ENCODE measurements at regions not wholly inside any gene's neighbourhood (a gene's known extent, or its start where the extent isn't known, plus 50 kb on each side); places are given as distances from the start of the nearest gene placed in this dataset.
"Not testable (repeated sequence)": the region's sequence is repeated elsewhere in the genome, so short reads cannot be mapped to it uniquely, and the experiment has no call there.

- POLR2A ChIA-PET: no interaction called here
- no peaks in the 10 kb centered on the region for H3K9me3 Mint-ChIP-seq (ENCODE audit: unreplicated experiment)
- H3K27ac Mint-ChIP-seq (ENCODE audit: unreplicated experiment): no peak overlapping the region
- H3K4me3 Mint-ChIP-seq (ENCODE audit: unreplicated experiment): no peak overlapping the region
- TF ChIP-seq, protein P1, sequence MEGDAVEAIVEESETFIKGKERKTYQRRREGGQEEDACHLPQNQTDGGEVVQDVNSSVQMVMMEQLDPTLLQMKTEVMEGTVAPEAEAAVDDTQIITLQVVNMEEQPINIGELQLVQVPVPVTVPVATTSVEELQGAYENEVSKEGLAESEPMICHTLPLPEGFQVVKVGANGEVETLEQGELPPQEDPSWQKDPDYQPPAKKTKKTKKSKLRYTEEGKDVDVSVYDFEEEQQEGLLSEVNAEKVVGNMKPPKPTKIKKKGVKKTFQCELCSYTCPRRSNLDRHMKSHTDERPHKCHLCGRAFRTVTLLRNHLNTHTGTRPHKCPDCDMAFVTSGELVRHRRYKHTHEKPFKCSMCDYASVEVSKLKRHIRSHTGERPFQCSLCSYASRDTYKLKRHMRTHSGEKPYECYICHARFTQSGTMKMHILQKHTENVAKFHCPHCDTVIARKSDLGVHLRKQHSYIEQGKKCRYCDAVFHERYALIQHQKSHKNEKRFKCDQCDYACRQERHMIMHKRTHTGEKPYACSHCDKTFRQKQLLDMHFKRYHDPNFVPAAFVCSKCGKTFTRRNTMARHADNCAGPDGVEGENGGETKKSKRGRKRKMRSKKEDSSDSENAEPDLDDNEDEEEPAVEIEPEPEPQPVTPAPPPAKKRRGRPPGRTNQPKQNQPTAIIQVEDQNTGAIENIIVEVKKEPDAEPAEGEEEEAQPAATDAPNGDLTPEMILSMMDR (IDR thresholded peaks at IDR 0.05; ENCODE audit: insufficient read depth in 1 of 2, low read depth in 1 of 2, low read length in 1 of 2, severe bottlenecking in 1 of 2, unreplicated experiment in 1 of 2): no peak
- H3K4me3 ChIP-seq (ENCODE audit: low read depth, low read length): no peak overlapping the region
- H3K36me3 ChIP-seq (ENCODE audit: control insufficient read depth, insufficient read depth, low read length): no peaks in the 10 kb centered on the region
- H3K9me3 ChIP-seq: no peaks in the 10 kb centered on the region
- H3K4me1 ChIP-seq: no peaks in the 10 kb centered on the region
- no peaks in the 10 kb centered on the region for H3K4me1 Mint-ChIP-seq (ENCODE audit: low read depth, unreplicated experiment)
- no TSS peak for BruUV-seq (replicated peaks)
- no peaks in the 10 kb centered on the region for H3K27me3 ChIP-seq (replicated peaks; ENCODE audit: control insufficient read depth, insufficient read depth, low read length)
- H3K27me3 Mint-ChIP-seq (ENCODE audit: insufficient read depth, unreplicated experiment): no peaks in the 10 kb centered on the region
- intact Hi-C loops (cut with micrococcal nuclease; ENCODE audit: unreplicated experiment): loop anchor here (10.0 kb wide), 1 partner anchor 60 kb away; no protein-coding TSS in a partner anchor
- no peak for DNase-seq
- CTCF ChIA-PET: no interaction called here
- no peaks in the 10 kb centered on the region for H3K36me3 Mint-ChIP-seq (ENCODE audit: insufficient read depth, unreplicated experiment)
Measured at GRCh38 chr9:108394726-108395125, 461.1 kb downstream of the ACTL7B start.

DNA sequence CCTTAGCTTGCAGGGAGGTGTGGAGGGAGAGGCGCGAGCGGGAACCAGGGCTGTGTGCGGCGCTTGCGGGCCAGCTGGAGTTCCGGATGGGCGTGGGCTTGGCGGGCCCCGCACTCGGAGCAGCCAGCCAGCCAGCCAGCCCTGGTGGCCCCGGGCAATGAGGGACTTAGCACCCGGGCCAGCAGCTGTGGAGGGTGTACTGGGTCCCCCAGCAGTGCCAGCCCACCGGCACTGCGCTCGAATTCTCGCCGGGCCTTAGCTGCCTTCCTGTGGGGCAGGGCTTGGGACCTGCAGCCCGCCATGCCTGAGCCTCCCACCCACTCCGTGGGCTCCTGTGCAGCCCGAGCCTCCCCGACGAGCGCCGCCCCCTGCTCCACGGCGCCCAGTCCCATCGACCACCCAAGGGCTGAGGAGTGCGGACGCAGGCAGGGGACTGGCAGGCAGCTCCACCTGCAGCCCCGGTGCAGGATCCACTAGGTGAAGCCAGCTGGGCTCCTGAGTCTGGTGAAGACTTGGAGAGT lies 462.2 kb downstream of the ACTL7B start:
- BruUV-seq (replicated peaks); H3K36me3 Mint-ChIP-seq (ENCODE audit: insufficient read depth, unreplicated experiment); H3K9me3 ChIP-seq; H3K36me3 ChIP-seq (ENCODE audit: control insufficient read depth, insufficient read depth, low read length); CTCF ChIA-PET; H3K27ac Mint-ChIP-seq (ENCODE audit: unreplicated experiment); DNase-seq; H3K27me3 ChIP-seq (replicated peaks; ENCODE audit: control insufficient read depth, insufficient read depth, low read length); H3K4me1 Mint-ChIP-seq (ENCODE audit: low read depth, unreplicated experiment); H3K4me1 ChIP-seq; H3K9me3 Mint-ChIP-seq (ENCODE audit: unreplicated experiment); H3K4me3 Mint-ChIP-seq (ENCODE audit: unreplicated experiment); H3K27me3 Mint-ChIP-seq (ENCODE audit: insufficient read depth, unreplicated experiment); POLR2A ChIA-PET; H3K4me3 ChIP-seq (ENCODE audit: low read depth, low read length): not testable (repeated sequence)
- intact Hi-C loops (cut with micrococcal nuclease; ENCODE audit: unreplicated experiment): loop anchor here (10.0 kb wide), 1 partner anchor 59 kb away; no protein-coding TSS in a partner anchor

GRCh38 chr9:108392877-108393276 lies 462.9 kb downstream of the ACTL7B start:
- Histone ChIP-seq H3K9me3 (no peaks in the 10 kb centered on the region), H3K4me3 (ENCODE audit: low read depth, low read length) (no peak overlapping the region), H3K4me1 (no peaks in the 10 kb centered on the region), H3K27me3 (replicated peaks; ENCODE audit: control insufficient read depth, insufficient read depth, low read length) (no peaks in the 10 kb centered on the region), H3K36me3 (ENCODE audit: control insufficient read depth, insufficient read depth, low read length) (no peaks in the 10 kb centered on the region)
- ChIA-PET CTCF (no interaction called here), POLR2A (no interaction called here)
- TF ChIP-seq, protein P1 (IDR thresholded peaks at IDR 0.05; ENCODE audit: insufficient read depth in 1 of 2, low read depth in 1 of 2, low read length in 1 of 2, severe bottlenecking in 1 of 2, unreplicated experiment in 1 of 2): no peak
- H3K9me3 Mint-ChIP-seq (ENCODE audit: unreplicated experiment): no peaks in the 10 kb centered on the region
- H3K36me3 Mint-ChIP-seq (ENCODE audit: insufficient read depth, unreplicated experiment): no peaks in the 10 kb centered on the region
- no peak overlapping the region for H3K4me3 Mint-ChIP-seq (ENCODE audit: unreplicated experiment)
- no peak overlapping the region for H3K27ac Mint-ChIP-seq (ENCODE audit: unreplicated experiment)
- no peaks in the 10 kb centered on the region for H3K4me1 Mint-ChIP-seq (ENCODE audit: low read depth, unreplicated experiment)
- no peak for DNase-seq
- no TSS peak for BruUV-seq (replicated peaks)
- intact Hi-C loops (cut with micrococcal nuclease; ENCODE audit: unreplicated experiment): loop anchor here (10.0 kb wide), 1 partner anchor 58 kb away; no protein-coding TSS in a partner anchor
- H3K27me3 Mint-ChIP-seq (ENCODE audit: insufficient read depth, unreplicated experiment): no peaks in the 10 kb centered on the region

- ChIA-PET CTCF (no interaction called here), POLR2A (no interaction called here)
- H3K27ac Mint-ChIP-seq (ENCODE audit: unreplicated experiment): no peak overlapping the region
- no peaks in the 10 kb centered on the region for H3K27me3 Mint-ChIP-seq (ENCODE audit: insufficient read depth, unreplicated experiment)
- no peak overlapping the region for H3K4me3 Mint-ChIP-seq (ENCODE audit: unreplicated experiment)
- H3K36me3 Mint-ChIP-seq (ENCODE audit: insufficient read depth, unreplicated experiment): no peaks in the 10 kb centered on the region
- no peaks in the 10 kb centered on the region for H3K4me1 Mint-ChIP-seq (ENCODE audit: low read depth, unreplicated experiment)
- intact Hi-C loops (cut with micrococcal nuclease; ENCODE audit: unreplicated experiment): no loop called here
- no peak for DNase-seq
- no peaks in the 10 kb centered on the region for H3K27me3 ChIP-seq (replicated peaks; ENCODE audit: control insufficient read depth, insufficient read depth, low read length)
- no peaks in the 10 kb centered on the region for H3K9me3 Mint-ChIP-seq (ENCODE audit: unreplicated experiment)
- no peaks in the 10 kb centered on the region for H3K36me3 ChIP-seq (ENCODE audit: control insufficient read depth, insufficient read depth, low read length)
- no TSS peak for BruUV-seq (replicated peaks)
- TF ChIP-seq, protein P1 (IDR thresholded peaks at IDR 0.05; ENCODE audit: insufficient read depth in 1 of 2, low read depth in 1 of 2, low read length in 1 of 2, severe bottlenecking in 1 of 2, unreplicated experiment in 1 of 2): no peak
- no peaks in the 10 kb centered on the region for H3K4me1 ChIP-seq
- H3K4me3 ChIP-seq (ENCODE audit: low read depth, low read length): no peak overlapping the region
- no peaks in the 10 kb centered on the region for H3K9me3 ChIP-seq
Measured at GRCh38 chr9:108389056-108389455, 466.7 kb downstream of the ACTL7B start.

Data from Caco-2 (cell line).